Nephron progenitor cell (in vitro differentiated cells): ENCODE measurements at regions not wholly inside any gene's neighbourhood (a gene's known extent, or its start where the extent isn't known, plus 50 kb on each side); places are given as distances from the start of the nearest gene placed in this dataset.
A peak's percentile ranks its signal among the peaks of the same experiment; 100 is the strongest.

Experiments
- DNase-seq: peaks from one replicate; pipeline ENCODE4 v3.0.0; 2021
- H3K27ac Mint-ChIP-seq: 2 replicates; pipeline ENCODE4 v1.8.0; 2021; ENCODE audit warnings: mild to moderate bottlenecking, moderate library complexity, mixed read lengths
- H3K27me3 Mint-ChIP-seq: 2 replicates; pipeline ENCODE4 v1.8.0; 2021; ENCODE audit warnings: mild to moderate bottlenecking, low read depth, mixed read lengths; ENCODE audit not compliant: poor library complexity
- H3K36me3 Mint-ChIP-seq: 2 replicates; pipeline ENCODE4 v1.8.0; 2021; ENCODE audit warnings: low read depth, mixed read lengths
- H3K4me1 Mint-ChIP-seq: 2 replicates; pipeline ENCODE4 v1.8.0; 2021; ENCODE audit warnings: mixed read lengths
- H3K4me3 Mint-ChIP-seq: 2 replicates; pipeline ENCODE4 v1.8.0; 2021; ENCODE audit warnings: mild to moderate bottlenecking, moderate library complexity, mixed read lengths
- H3K9me3 Mint-ChIP-seq: 2 replicates; pipeline ENCODE4 v1.8.0; 2021; ENCODE audit warnings: mild to moderate bottlenecking, moderate library complexity, mixed read lengths
- CTCF ChIP-seq: fragments of 200-600 bp; sonication (generic); IDR thresholded peaks from 2 replicates; pipeline ENCODE4 v1.5.0; 2021; ENCODE audit warnings: antibody characterized with exemption

GRCh38 chr2:58481670-58482069, 240.5 kb upstream of the FANCL start:
- peaks cover under 1% of the 10 kb centered on the region for H3K36me3 Mint-ChIP-seq
- no peak overlapping the region for H3K27ac Mint-ChIP-seq
- no peak for DNase-seq
- peaks cover 3% of the 10 kb centered on the region for H3K27me3 Mint-ChIP-seq
- H3K4me3 Mint-ChIP-seq = no peak overlapping the region
- peaks cover 2% of the 10 kb centered on the region for H3K9me3 Mint-ChIP-seq
- no peak for TF ChIP-seq CTCF
- no peaks in the 10 kb centered on the region for H3K4me1 Mint-ChIP-seq

GRCh38 chr2:58480141-58480540, 239.0 kb upstream of the FANCL start:
- no peak overlapping the region for H3K4me3 Mint-ChIP-seq
- no peak for DNase-seq
- H3K4me1 Mint-ChIP-seq = no peaks in the 10 kb centered on the region
- no peak overlapping the region for H3K27ac Mint-ChIP-seq
- no peaks in the 10 kb centered on the region for H3K9me3 Mint-ChIP-seq
- TF ChIP-seq CTCF = no peak
- peaks cover 3% of the 10 kb centered on the region for H3K27me3 Mint-ChIP-seq
- H3K36me3 Mint-ChIP-seq = no peaks in the 10 kb centered on the region

GRCh38 chr2:58479535-58480140, 238.5 kb upstream of the FANCL start:
- no peak overlapping the region for H3K4me3 Mint-ChIP-seq
- H3K27me3 Mint-ChIP-seq = peaks cover 3% of the 10 kb centered on the region
- H3K36me3 Mint-ChIP-seq = no peaks in the 10 kb centered on the region
- H3K4me1 Mint-ChIP-seq = no peaks in the 10 kb centered on the region
- no peak overlapping the region for H3K27ac Mint-ChIP-seq
- no peak for DNase-seq
- TF ChIP-seq CTCF = no peak
- no peaks in the 10 kb centered on the region for H3K9me3 Mint-ChIP-seq

GRCh38 chr2:58476556-58476955, 235.4 kb upstream of the FANCL start:
- no peak overlapping the region for H3K27ac Mint-ChIP-seq
- H3K4me3 Mint-ChIP-seq = no peak overlapping the region
- H3K27me3 Mint-ChIP-seq = peaks cover 3% of the 10 kb centered on the region
- DNase-seq = no peak
- peaks cover 11% of the 10 kb centered on the region for H3K4me1 Mint-ChIP-seq
- H3K36me3 Mint-ChIP-seq = no peaks in the 10 kb centered on the region
- peaks cover 4% of the 10 kb centered on the region for H3K9me3 Mint-ChIP-seq
- no peak for TF ChIP-seq CTCF

GRCh38 chr2:58475756-58476155, 234.6 kb upstream of the FANCL start:
- Mint-ChIP-seq H3K9me3 (peaks cover 4% of the 10 kb centered on the region), H3K27ac (no peak overlapping the region), H3K4me1 (peaks cover 11% of the 10 kb centered on the region), H3K4me3 (no peak overlapping the region), H3K27me3 (peaks cover 3% of the 10 kb centered on the region), H3K36me3 (no peaks in the 10 kb centered on the region)
- no peak for DNase-seq
- no peak for TF ChIP-seq CTCF

- peaks cover 11% of the 10 kb centered on the region for H3K4me1 Mint-ChIP-seq
- TF ChIP-seq CTCF = no peak
- no peaks in the 10 kb centered on the region for H3K36me3 Mint-ChIP-seq
- peaks cover 4% of the 10 kb centered on the region for H3K9me3 Mint-ChIP-seq
- H3K27ac Mint-ChIP-seq = peak overlapping the region; percentile 79
- no peak for DNase-seq
- no peak overlapping the region for H3K4me3 Mint-ChIP-seq
- no peaks in the 10 kb centered on the region for H3K27me3 Mint-ChIP-seq
Measured at GRCh38 chr2:58473165-58473564, 232.0 kb upstream of the FANCL start.
